Breast epithelium (tissue), 3 donors: ENCODE measurements at regions not wholly inside any gene's neighbourhood (a gene's known extent, or its start where the extent isn't known, plus 50 kb on each side); places are given as distances from the start of the nearest gene placed in this dataset.

Source experiments
- CTCF ChIP-seq, 3 donors: fragments of 450-650 bp; IDR thresholded peaks; one replicate each; pipeline ENCODE4 v1.5.1; 2016 to 2017; ENCODE audit warnings: antibody characterized with exemption in 3 of 3, mild to moderate bottlenecking in 3 of 3, moderate library complexity in 3 of 3
- POLR2A ChIP-seq: fragments of 450-650 bp; IDR thresholded peaks from one replicate; pipeline ENCODE4 v1.6.1; 2016; ENCODE audit warnings: antibody characterized with exemption, mild to moderate bottlenecking, moderate library complexity
- POLR2AphosphoS5 ChIP-seq, 3 donors: sonication (generic); formaldehyde crosslinking; IDR thresholded peaks; one replicate each; pipeline ENCODE4 v1.6.1; 2017; ENCODE audit warnings: antibody characterized with exemption in 3 of 3

GRCh38 chr4:45280121-45280520, 553.8 kb upstream of the GNPDA2 start:
- TF ChIP-seq POLR2A (no peak), CTCF (IDR thresholded peaks at IDR 0.05) (no peak), POLR2AphosphoS5 (IDR thresholded peaks at IDR 0.05) (no peak)
